Thyroid gland (tissue), 4 donors: ENCODE measurements at regions not wholly inside any gene's neighbourhood (a gene's known extent, or its start where the extent isn't known, plus 50 kb on each side); places are given as distances from the start of the nearest gene placed in this dataset.

Experiments used
- DNase-seq, 2 donors: peaks; one replicate each; pipeline ENCODE4 v3.0.0-alpha.2; 2019
- H3K27ac ChIP-seq, 3 donors: fragments of 200-600 bp; sonication (generic); 1 replicate in 2 of 3; 2 replicates in 1 of 3; pipeline ENCODE4 v1.5.1; 2016 to 2019; ENCODE audit warnings: mild to moderate bottlenecking in 1 of 3, moderate library complexity in 1 of 3
- H3K27me3 ChIP-seq: fragments of 200-600 bp; sonication (generic); one replicate; pipeline ENCODE4 v1.5.1; 2019
- H3K36me3 ChIP-seq, 2 donors: fragments of 200-600 bp; sonication (generic); one replicate each; pipeline ENCODE4 v1.5.1; 2016 to 2019
- H3K4me1 ChIP-seq, 2 donors: fragments of 200-600 bp; sonication (generic); one replicate each; pipeline ENCODE4 v1.5.1; 2017 to 2019
- H3K4me3 ChIP-seq, 3 donors: fragments of 200-600 bp; sonication (generic); replicated peaks in 1 of 3; 1 replicate in 2 of 3; 2 replicates in 1 of 3; pipeline ENCODE4 v1.5.1; 2016; ENCODE audit warnings: mild to moderate bottlenecking in 1 of 3
- H3K9me3 ChIP-seq: fragments of 200-600 bp; sonication (generic); one replicate; pipeline ENCODE4 v1.5.1; 2017
- POLR2A ChIP-seq, 2 donors: fragments of 450-650 bp; IDR thresholded peaks; one replicate each; pipeline ENCODE4 v1.6.1; 2017; ENCODE audit warnings: antibody characterized with exemption in 2 of 2, mild to moderate bottlenecking in 2 of 2, moderate library complexity in 1 of 2
- WGBS, 2 donors: methylation state at CpG; one replicate each; pipeline ENCODE4 v1.1.5; 2017; 5-methylcytosine and 5-hydroxymethylcytosine counted together
- intact Hi-C: fragments of 100-400 bp; cut with DNase I; formaldehyde crosslinking; loops from one replicate; pipeline ENCODE4 v1.15.1; 2023
- TF ChIP-seq, protein P1 (sequence below), 6 experiments: fragments of 200-600 bp in 3 of 6; fragments of 450-650 bp in 3 of 6; sonication (generic) in 3 of 6; IDR thresholded peaks; one replicate each; pipeline ENCODE4 v1.5.1; 2016 to 2019; ENCODE audit warnings: antibody characterized with exemption in 6 of 6, mild to moderate bottlenecking in 2 of 6, inconsistent platforms in 1 of 6, moderate library complexity in 1 of 6

DNA sequence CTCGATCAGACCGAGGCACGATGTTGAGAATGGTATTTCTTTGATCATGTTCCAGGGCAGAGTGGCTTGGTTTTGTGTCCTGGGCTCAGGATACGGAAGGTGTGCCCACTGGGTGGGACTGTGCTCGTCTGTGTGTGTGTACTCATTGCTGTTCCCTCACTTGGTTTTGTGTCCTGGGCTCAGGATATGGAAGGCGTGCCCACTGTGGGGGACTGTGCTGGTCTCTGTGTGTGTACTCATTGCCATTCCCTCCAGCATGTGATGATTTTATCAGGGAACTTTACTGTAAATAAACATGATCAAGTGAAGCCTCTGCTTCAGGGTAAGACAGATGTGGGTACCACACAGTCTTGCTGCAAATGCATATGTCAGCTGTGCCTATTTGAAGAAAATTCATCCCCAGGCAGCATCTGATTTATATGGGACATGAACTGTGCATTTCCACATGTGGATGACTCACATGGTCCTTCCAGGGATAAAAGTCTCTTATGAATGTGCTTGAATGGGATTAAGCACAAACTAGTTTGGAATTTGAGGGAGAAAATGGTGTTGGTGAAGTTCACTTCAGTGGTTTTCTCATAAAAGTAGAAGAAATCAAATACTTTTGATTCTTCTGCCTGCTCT is 274.3 kb downstream of the QKI start:
- no peak for DNase-seq
- TF ChIP-seq POLR2A (IDR thresholded peaks at IDR 0.05), result no peak
- TF ChIP-seq, protein P1, sequence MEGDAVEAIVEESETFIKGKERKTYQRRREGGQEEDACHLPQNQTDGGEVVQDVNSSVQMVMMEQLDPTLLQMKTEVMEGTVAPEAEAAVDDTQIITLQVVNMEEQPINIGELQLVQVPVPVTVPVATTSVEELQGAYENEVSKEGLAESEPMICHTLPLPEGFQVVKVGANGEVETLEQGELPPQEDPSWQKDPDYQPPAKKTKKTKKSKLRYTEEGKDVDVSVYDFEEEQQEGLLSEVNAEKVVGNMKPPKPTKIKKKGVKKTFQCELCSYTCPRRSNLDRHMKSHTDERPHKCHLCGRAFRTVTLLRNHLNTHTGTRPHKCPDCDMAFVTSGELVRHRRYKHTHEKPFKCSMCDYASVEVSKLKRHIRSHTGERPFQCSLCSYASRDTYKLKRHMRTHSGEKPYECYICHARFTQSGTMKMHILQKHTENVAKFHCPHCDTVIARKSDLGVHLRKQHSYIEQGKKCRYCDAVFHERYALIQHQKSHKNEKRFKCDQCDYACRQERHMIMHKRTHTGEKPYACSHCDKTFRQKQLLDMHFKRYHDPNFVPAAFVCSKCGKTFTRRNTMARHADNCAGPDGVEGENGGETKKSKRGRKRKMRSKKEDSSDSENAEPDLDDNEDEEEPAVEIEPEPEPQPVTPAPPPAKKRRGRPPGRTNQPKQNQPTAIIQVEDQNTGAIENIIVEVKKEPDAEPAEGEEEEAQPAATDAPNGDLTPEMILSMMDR (IDR thresholded peaks at IDR 0.05), result no peak
- Histone ChIP-seq H3K9me3 (no peaks in the 10 kb centered on the region), H3K4me1 (no peaks in the 10 kb centered on the region), H3K4me3 (no peak overlapping the region), H3K36me3 (no peaks in the 10 kb centered on the region), H3K27ac (no peak overlapping the region), H3K27me3 (no peaks in the 10 kb centered on the region)
- 66 to 77% methylated on average over 6 of the region's 6 CpGs for WGBS, 2 donors
- intact Hi-C loops, result no loop called here

DNA sequence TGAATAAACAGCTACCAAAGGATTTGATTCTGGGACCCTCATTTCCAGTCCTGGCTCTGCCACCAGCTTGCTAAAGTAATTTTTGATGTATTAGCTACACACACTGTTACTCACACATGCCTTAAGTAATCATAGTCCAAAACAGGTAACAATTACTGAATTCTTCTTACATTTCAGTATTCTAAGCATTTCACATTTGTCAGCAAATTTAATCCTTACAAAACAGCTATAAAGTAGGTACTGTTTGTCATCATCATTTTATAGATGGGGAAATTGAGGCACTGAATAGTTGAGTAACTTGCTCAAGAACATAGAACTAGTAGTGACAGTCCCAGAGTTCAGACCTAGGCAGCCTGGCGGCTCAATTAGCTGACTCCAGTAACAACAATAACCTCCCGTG is 272.6 kb downstream of the QKI start:
- no peaks in the 10 kb centered on the region for H3K9me3 ChIP-seq
- no peak for TF ChIP-seq POLR2A (IDR thresholded peaks at IDR 0.05)
- TF ChIP-seq, protein P1 (IDR thresholded peaks at IDR 0.05), result no peak
- H3K4me3 ChIP-seq, result no peak overlapping the region
- H3K27me3 ChIP-seq, result no peaks in the 10 kb centered on the region
- DNase-seq, result no peak
- H3K4me1 ChIP-seq, result no peaks in the 10 kb centered on the region
- intact Hi-C loops, result no loop called here
- no peak overlapping the region for H3K27ac ChIP-seq
- 82 to 97% methylated on average over 2 of the region's 2 CpGs for WGBS, 2 donors
- no peaks in the 10 kb centered on the region for H3K36me3 ChIP-seq

DNA sequence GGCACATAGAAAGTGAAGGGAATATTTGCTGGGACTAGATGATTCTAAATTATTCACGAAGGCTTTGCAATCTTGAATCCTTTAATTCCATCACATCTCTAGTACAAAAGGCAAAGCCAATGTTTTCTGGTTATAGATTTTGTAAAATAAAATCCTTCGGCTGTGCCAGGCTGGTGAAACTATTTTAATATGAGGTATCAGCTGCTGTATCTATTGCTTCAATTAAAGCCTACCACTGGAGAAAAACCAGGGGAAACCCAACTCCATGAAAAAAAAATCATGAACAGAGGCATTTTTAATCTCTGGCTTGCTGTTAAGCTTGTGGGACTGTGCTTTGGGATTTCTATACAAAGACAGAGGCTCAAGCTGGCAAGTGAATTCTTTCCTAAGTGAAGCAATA is 271.8 kb downstream of the QKI start:
- Histone ChIP-seq H3K4me3 (no peak overlapping the region), H3K27ac (no peak overlapping the region), H3K4me1 (no peaks in the 10 kb centered on the region), H3K36me3 (no peaks in the 10 kb centered on the region), H3K27me3 (no peaks in the 10 kb centered on the region), H3K9me3 (no peaks in the 10 kb centered on the region)
- intact Hi-C loops, result no loop called here
- TF ChIP-seq, protein P1 (IDR thresholded peaks at IDR 0.05), result no peak
- no peak for TF ChIP-seq POLR2A (IDR thresholded peaks at IDR 0.05)
- 94% methylated on average over 2 of the region's 2 CpGs for WGBS, 2 donors
- no peak for DNase-seq

DNA sequence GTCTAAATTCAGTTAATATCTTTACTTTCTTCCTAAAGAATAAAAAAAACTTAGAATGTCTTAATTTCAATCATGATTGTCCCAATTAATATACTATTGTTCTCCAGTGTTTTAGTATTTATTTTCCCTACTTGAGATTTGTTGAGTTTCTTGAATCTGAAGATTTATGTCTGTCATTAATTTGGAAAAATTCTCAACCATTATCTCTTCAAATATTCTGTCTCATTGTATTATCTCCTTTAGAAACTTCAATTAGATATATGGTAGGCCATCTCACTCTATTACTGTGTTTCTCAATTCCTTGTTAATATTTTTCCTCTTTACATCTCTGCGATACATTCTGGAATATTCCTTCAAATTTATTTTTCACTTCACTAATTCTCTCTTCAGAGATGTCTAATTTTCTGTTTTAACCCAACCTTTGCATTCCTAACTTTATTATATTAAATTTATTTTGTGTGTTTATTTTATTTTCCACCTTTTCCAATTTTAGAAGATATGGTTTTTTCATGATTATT is 268.6 kb downstream of the QKI start:
- Histone ChIP-seq H3K4me1 (no peaks in the 10 kb centered on the region), H3K27me3 (no peaks in the 10 kb centered on the region), H3K36me3 (no peaks in the 10 kb centered on the region), H3K4me3 (no peak overlapping the region), H3K27ac (no peak overlapping the region), H3K9me3 (no peaks in the 10 kb centered on the region)
- TF ChIP-seq POLR2A (IDR thresholded peaks at IDR 0.05), result no peak
- TF ChIP-seq, protein P1 (IDR thresholded peaks at IDR 0.05), result no peak
- DNase-seq, result no peak
- WGBS, 2 donors, result 98 to 100% methylated on average over 1 of the region's 1 CpG
- intact Hi-C loops, result no loop called here

DNA sequence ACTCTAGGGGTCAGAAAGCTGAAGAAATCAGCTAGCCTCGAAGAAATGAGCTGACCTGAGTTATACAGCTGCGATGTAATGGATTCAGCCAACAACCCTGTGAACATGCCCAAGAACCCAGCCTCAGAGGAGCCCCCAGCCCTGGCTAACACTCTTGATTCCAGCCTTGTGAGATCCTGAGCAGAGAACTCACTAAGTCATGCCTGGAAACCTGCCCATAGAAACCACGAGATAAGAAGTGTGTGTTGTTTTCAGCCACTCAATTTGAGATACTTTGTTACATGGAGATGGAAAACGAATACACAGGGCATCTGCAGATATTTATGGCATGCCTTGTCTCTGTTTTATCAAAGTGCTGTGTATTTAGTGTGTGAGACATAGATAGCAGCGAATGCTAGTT is 265.2 kb downstream of the QKI start:
- Histone ChIP-seq H3K27me3 (no peaks in the 10 kb centered on the region), H3K4me1 (no peaks in the 10 kb centered on the region), H3K27ac (no peak overlapping the region), H3K4me3 (no peak overlapping the region), H3K36me3 (no peaks in the 10 kb centered on the region), H3K9me3 (no peaks in the 10 kb centered on the region)
- no peak for TF ChIP-seq POLR2A (IDR thresholded peaks at IDR 0.05)
- TF ChIP-seq, protein P1 (IDR thresholded peaks at IDR 0.05), result no peak
- intact Hi-C loops, result no loop called here
- WGBS, 2 donors, result 68 to 73% methylated on average over 5 of the region's 5 CpGs
- no peak for DNase-seq
